Sigmoid colon (tissue), 4 donors: ENCODE measurements at regions not wholly inside any gene's neighbourhood (a gene's known extent, or its start where the extent isn't known, plus 50 kb on each side); places are given as distances from the start of the nearest gene placed in this dataset.

Source experiments
- CTCF ChIP-seq, 4 experiments: fragments of 450-650 bp in 3 of 4; fragments of 200-600 bp in 1 of 4; IDR thresholded peaks; one replicate each; pipeline ENCODE4 v1.5.1; 2016 to 2019; ENCODE audit warnings: antibody characterized with exemption in 4 of 4, mild to moderate bottlenecking in 3 of 4, moderate library complexity in 2 of 4
- EP300 ChIP-seq, 4 donors: sonication (generic); formaldehyde crosslinking; IDR thresholded peaks; one replicate each; pipeline ENCODE4 v1.6.1; 2017; ENCODE audit warnings: antibody characterized with exemption in 4 of 4
- POLR2A ChIP-seq, 2 donors: fragments of 450-650 bp; IDR thresholded peaks; one replicate each; pipeline ENCODE4 v1.6.1; 2016; ENCODE audit warnings: antibody characterized with exemption in 2 of 2, mild to moderate bottlenecking in 2 of 2, moderate library complexity in 2 of 2
- POLR2AphosphoS5 ChIP-seq, 4 donors: sonication (generic); formaldehyde crosslinking; IDR thresholded peaks; one replicate each; pipeline ENCODE4 v1.6.1; 2017; ENCODE audit warnings: antibody characterized with exemption in 4 of 4

DNA sequence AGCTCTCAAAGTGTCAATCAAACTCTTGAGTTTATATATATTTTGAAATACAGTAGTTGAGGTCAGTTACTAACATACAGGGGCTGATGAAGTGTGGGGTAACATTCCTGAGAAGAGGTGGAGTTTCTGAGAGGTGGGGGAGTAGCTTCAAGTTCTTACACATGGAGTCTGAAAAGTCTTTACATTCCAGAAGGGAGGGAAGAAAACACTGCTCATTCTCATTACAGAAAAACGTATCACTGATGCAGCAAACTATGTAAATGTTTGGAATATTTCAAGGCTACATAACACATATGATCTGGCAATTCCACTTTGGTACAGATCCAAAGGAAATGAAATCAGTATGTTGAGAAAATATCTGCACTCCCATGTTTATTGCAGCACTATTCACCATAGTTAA lies 1065.8 kb upstream of the B3GALT2 start:
- TF ChIP-seq CTCF (IDR thresholded peaks at IDR 0.05) (no peak), POLR2A (IDR thresholded peaks at IDR 0.05) (no peak), EP300 (IDR thresholded peaks at IDR 0.05) (no peak), POLR2AphosphoS5 (IDR thresholded peaks at IDR 0.05) (no peak)
